ENCODE measurements at regions not wholly inside any gene's neighbourhood (a gene's known extent, or its start where the extent isn't known, plus 50 kb on each side); places are given as distances from the start of the nearest gene placed in this dataset.

DNA sequence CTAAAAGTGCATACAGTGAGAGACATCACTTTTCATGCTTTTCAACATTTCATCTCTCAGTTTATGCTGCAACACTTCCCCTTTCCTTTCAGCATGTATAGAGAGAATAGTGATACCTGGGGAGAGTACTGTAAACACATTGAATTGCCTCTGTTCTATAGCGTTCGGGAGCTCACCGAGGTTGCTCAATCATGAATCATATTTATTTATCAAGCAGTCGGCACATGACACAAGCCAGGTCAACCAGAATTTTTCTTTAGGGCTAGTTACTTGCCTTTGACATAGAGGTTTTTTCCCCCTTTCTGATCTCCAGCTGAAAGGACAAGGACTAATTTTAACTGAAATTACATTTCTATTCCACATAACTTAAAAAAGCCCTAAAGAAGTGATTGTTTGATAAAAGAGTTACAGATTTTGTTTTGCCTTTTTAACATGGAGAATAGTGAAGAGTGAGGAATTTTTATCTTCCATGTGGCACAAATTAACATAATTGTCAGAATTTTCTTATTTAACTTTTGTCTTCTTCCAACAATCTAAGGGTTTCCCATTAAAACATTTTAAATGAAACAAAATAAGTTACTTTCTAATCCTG, 690.9 kb upstream of the TMEFF2 start:
- no peaks in the 10 kb centered on the region for H3K9me3 ChIP-seq
- DNase-seq, result no peak
- no peak overlapping the region for H3K27ac ChIP-seq
- intact Hi-C loops (cut with DNase I), result no loop called here
- no peaks in the 10 kb centered on the region for H3K27me3 ChIP-seq
- H3K36me3 ChIP-seq, result no peaks in the 10 kb centered on the region
- no peaks in the 10 kb centered on the region for H3K4me1 ChIP-seq
- no peak for FAIRE-seq
- TF ChIP-seq, protein P1, sequence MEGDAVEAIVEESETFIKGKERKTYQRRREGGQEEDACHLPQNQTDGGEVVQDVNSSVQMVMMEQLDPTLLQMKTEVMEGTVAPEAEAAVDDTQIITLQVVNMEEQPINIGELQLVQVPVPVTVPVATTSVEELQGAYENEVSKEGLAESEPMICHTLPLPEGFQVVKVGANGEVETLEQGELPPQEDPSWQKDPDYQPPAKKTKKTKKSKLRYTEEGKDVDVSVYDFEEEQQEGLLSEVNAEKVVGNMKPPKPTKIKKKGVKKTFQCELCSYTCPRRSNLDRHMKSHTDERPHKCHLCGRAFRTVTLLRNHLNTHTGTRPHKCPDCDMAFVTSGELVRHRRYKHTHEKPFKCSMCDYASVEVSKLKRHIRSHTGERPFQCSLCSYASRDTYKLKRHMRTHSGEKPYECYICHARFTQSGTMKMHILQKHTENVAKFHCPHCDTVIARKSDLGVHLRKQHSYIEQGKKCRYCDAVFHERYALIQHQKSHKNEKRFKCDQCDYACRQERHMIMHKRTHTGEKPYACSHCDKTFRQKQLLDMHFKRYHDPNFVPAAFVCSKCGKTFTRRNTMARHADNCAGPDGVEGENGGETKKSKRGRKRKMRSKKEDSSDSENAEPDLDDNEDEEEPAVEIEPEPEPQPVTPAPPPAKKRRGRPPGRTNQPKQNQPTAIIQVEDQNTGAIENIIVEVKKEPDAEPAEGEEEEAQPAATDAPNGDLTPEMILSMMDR (IDR thresholded peaks at IDR 0.05), result no peak
- no peak for ATAC-seq
- 13 to 14% methylated on average over 4 of the region's 4 CpGs for WGBS, 2 donors
- no peak overlapping the region for H3K4me3 ChIP-seq

DNA sequence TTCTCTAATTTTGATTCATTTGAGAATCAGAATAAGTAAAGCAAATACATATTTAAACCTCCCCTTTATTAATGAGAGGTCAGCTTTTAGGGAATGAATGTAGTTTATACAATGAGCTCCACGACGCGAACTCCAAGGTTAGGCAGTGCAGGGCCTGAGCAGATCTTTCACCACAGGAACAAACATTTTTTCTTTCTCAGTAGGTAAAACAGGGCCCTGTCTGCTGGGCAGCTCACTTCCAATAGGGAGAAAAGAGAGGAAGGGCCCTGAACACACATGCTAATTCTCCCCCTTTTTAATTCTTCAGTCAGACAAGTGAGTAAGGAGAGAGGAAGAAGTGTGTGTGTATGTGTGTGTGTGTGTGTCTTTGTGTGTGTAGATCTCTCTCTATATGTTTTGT, 682.4 kb upstream of the TMEFF2 start:
- TF ChIP-seq, protein P1 (IDR thresholded peaks at IDR 0.05), result no peak
- H3K4me1 ChIP-seq, result no peaks in the 10 kb centered on the region
- no peaks in the 10 kb centered on the region for H3K9me3 ChIP-seq
- no peaks in the 10 kb centered on the region for H3K36me3 ChIP-seq
- ATAC-seq (no peak), FAIRE-seq (no peak), DNase-seq (no peak)
- no peaks in the 10 kb centered on the region for H3K27me3 ChIP-seq
- intact Hi-C loops (cut with DNase I), result no loop called here
- no peak overlapping the region for H3K4me3 ChIP-seq
- no peak overlapping the region for H3K27ac ChIP-seq
- 48 to 61% methylated on average over 3 of the region's 3 CpGs for WGBS, 2 donors

DNA sequence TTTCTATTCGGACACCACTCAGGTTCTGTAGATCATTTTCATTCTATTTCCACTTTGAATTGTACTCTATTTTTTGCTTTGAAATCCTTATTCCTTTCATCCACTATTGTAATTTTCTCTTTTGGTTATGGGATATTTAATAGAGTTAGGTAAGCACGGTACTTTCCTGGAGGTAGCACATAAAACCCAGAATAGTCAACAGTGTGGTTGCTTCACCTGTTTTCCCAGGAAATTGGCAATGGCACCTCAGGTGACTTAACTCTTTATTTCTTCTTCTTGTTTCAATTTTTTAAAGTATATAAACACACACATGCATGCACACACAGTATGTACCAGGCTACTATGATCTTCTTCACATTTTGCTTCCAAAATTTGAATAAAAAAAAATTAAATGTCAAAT, 682.0 kb upstream of the TMEFF2 start:
- no peak overlapping the region for H3K27ac ChIP-seq
- no peak for ATAC-seq
- H3K4me3 ChIP-seq, result no peak overlapping the region
- no peak for FAIRE-seq
- DNase-seq, result no peak
- no peaks in the 10 kb centered on the region for H3K27me3 ChIP-seq
- H3K4me1 ChIP-seq, result no peaks in the 10 kb centered on the region
- TF ChIP-seq, protein P1 (IDR thresholded peaks at IDR 0.05), result no peak
- intact Hi-C loops (cut with DNase I), result no loop called here
- H3K9me3 ChIP-seq, result no peaks in the 10 kb centered on the region
- no peaks in the 10 kb centered on the region for H3K36me3 ChIP-seq
- WGBS, 2 donors, result 59 to 63% methylated on average over 2 of the region's 2 CpGs

DNA sequence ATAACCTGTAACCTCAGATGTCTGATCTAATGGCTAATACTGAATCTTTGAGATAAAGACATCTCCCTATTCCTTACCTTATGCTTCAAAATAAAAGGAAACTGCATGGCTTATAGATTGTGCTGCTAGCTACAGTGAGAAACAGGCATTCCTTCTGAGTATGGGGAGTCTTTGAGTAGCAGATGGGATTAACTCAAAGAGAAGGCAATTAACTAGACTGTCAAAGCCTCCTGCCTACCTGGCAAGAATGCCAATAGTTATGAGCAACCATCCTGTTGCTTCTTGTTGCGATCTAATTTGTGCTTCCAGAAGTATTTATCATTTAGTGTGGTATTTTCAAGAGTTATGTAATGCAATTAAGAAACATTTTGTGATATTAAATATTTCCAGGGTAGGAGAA, 660.0 kb upstream of the TMEFF2 start:
- intact Hi-C loops (cut with DNase I), result no loop called here
- ATAC-seq (no peak), DNase-seq (no peak), FAIRE-seq (no peak)
- H3K27me3 ChIP-seq, result no peaks in the 10 kb centered on the region
- H3K4me1 ChIP-seq, result no peaks in the 10 kb centered on the region
- H3K9me3 ChIP-seq, result no peaks in the 10 kb centered on the region
- no peak overlapping the region for H3K27ac ChIP-seq
- no peaks in the 10 kb centered on the region for H3K36me3 ChIP-seq
- TF ChIP-seq, protein P1 (IDR thresholded peaks at IDR 0.05), result no peak
- WGBS, 2 donors, result 91 to 92% methylated on average over 1 of the region's 1 CpG
- H3K4me3 ChIP-seq, result no peak overlapping the region

DNA sequence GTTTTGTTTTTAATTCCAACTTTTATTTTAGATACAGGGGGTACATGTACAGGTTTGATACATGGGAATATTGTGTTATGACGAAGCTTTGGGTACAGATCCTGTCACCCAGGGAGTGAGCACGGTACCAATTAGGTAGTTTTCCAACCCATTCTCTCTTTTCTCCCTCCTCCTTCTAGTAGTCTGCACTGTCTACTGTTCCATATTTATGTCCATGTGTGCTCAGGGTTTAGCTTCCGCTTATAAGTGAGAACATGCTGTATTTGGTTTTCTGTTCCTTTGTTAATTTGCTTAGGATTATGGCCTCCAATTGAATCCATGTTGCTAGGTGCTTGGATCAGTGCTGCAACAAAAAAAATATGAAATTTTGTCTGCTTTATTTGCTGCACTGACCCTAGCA, 659.3 kb upstream of the TMEFF2 start:
- FAIRE-seq, result no peak
- 59 to 70% methylated on average over 3 of the region's 3 CpGs for WGBS, 2 donors
- Histone ChIP-seq H3K4me3 (no peak overlapping the region), H3K27ac (no peak overlapping the region), H3K9me3 (no peaks in the 10 kb centered on the region), H3K4me1 (no peaks in the 10 kb centered on the region), H3K27me3 (no peaks in the 10 kb centered on the region), H3K36me3 (no peaks in the 10 kb centered on the region)
- TF ChIP-seq, protein P1 (IDR thresholded peaks at IDR 0.05), result no peak
- ATAC-seq, result no peak
- DNase-seq, result no peak
- intact Hi-C loops (cut with DNase I), result no loop called here
